ENCODE measurements at regions not wholly inside any gene's neighbourhood (a gene's known extent, or its start where the extent isn't known, plus 50 kb on each side); places are given as distances from the start of the nearest gene placed in this dataset.

DNA sequence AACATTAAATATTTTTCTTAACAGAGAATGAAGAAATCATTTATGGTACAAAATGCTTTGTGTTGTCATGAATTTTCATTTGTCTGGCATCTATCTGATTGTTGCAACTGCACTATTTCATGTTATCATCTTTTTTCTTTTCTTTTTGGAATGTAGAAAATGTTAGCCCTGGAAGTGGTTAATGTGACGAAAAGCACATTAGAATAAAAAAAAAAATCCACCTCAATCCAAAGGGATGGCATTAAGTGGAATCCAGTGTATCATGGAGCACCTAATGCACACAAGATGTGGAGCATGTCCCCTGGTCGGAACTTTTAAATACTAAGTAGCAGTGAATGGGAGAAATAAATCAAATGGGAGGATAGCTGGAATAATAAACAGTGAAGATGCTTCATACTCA is 172.9 kb upstream of the MCHR2 start:
- TF ChIP-seq CTCF (IDR thresholded peaks at IDR 0.05; ENCODE audit: poor library complexity, severe bottlenecking), result no peak
- no peak for TF ChIP-seq EP300 (conservative IDR thresholded peaks at IDR 0.05; ENCODE audit: poor library complexity, severe bottlenecking)
- no peak for TF ChIP-seq MXI1 (conservative IDR thresholded peaks at IDR 0.05; ENCODE audit: poor library complexity, severe bottlenecking)
- no peak for TF ChIP-seq POLR2AphosphoS5 (IDR thresholded peaks at IDR 0.05)
- TF ChIP-seq RAD21 (conservative IDR thresholded peaks at IDR 0.05), result no peak
